Right renal cortex interstitium (tissue), 3 donors: ENCODE measurements at regions not wholly inside any gene's neighbourhood (a gene's known extent, or its start where the extent isn't known, plus 50 kb on each side); places are given as distances from the start of the nearest gene placed in this dataset.

ENCODE experiments used
- DNase-seq, 3 donors: peaks; one replicate each; pipeline ENCODE4 v3.0.0-alpha.2; 2013; ENCODE audit warnings: low read depth in 3 of 3, low spot score in 2 of 3

- no peak for DNase-seq
Measured at GRCh38 chr3:193977622-193978021, 158.3 kb upstream of the HES1 start.

- no peak for DNase-seq
Measured at GRCh38 chr3:193978030-193978429, 157.9 kb upstream of the HES1 start.

- no peak for DNase-seq
Measured at GRCh38 chr3:193978486-193978885, 157.5 kb upstream of the HES1 start.

GRCh38 chr3:193980326-193980725, 155.6 kb upstream of the HES1 start:
- no peak for DNase-seq

- no peak for DNase-seq
Measured at GRCh38 chr3:193980905-193981304, 155.0 kb upstream of the HES1 start.

GRCh38 chr3:193981504-193981903, 154.4 kb upstream of the HES1 start:
- DNase-seq: no peak

GRCh38 chr3:193982258-193982659, 153.7 kb upstream of the HES1 start:
- no peak for DNase-seq

- no peak for DNase-seq
Measured at GRCh38 chr3:193983846-193984818, 151.8 kb upstream of the HES1 start.

- DNase-seq: no peak
Measured at GRCh38 chr3:193984876-193985275, 151.1 kb upstream of the HES1 start.

GRCh38 chr3:193987186-193987585, 148.8 kb upstream of the HES1 start:
- DNase-seq: no peak

- no peak for DNase-seq
Measured at GRCh38 chr3:193989186-193989585, 146.8 kb upstream of the HES1 start.

- DNase-seq: no peak
Measured at GRCh38 chr3:193991666-193992424, 144.1 kb upstream of the HES1 start.

GRCh38 chr3:193992425-193993037, 143.4 kb upstream of the HES1 start:
- DNase-seq: no peak

- no peak for DNase-seq
Measured at GRCh38 chr3:193996221-193996620, 139.7 kb upstream of the HES1 start.

GRCh38 chr3:193996641-193997089, 139.3 kb upstream of the HES1 start:
- no peak for DNase-seq

- DNase-seq: no peak
Measured at GRCh38 chr3:193997228-193998122, 138.5 kb upstream of the HES1 start.

- DNase-seq: no peak
Measured at GRCh38 chr3:193998123-193998448, 137.9 kb upstream of the HES1 start.

GRCh38 chr3:193998628-193999195, 137.2 kb upstream of the HES1 start:
- no peak for DNase-seq

GRCh38 chr3:194000100-194000499, 135.8 kb upstream of the HES1 start:
- no peak for DNase-seq

GRCh38 chr3:194000712-194001111, 135.2 kb upstream of the HES1 start:
- DNase-seq: no peak
